ENCODE measurements at regions not wholly inside any gene's neighbourhood (a gene's known extent, or its start where the extent isn't known, plus 50 kb on each side); places are given as distances from the start of the nearest gene placed in this dataset.
"Not testable (repeated sequence)": the region's sequence is repeated elsewhere in the genome, so short reads cannot be mapped to it uniquely, and the experiment has no call there.

DNA sequence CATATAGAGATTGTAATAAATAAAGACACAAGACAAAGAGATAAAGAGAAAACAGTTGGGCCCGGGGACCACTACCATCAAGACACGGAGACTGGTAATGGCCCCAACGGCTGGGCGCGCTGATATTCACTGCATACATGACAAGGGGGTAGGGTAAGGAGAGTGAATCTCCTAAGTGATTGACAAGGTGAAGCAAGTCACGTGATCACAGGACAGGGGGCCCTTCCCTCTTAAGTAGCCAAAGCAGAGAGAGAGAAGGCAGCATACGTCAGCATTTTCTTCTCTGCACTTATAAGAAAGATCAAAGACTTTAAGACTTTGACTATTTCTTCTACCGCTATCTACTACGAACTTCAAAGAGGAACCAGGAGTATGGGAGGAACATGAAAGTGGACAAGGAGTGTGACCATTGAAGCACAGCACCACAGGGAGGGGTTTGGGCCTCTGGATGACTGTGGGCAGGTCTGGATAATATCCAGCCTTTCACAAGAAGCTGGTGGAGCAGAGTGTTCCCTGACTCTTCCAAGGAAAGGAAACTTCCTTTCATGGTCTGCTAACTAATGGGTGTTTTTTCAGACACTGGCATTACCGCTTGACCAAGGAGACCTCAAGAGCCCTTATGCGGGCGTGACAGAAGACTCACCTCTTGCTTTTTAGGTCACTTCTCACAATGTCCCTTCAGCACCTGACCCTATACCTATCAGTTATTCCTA, 75.6 kb downstream of the MRPL39 start:
- DNase-seq (ENCODE audit: low read depth in 4 of 4, low spot score in 1 of 4): not testable (repeated sequence)

DNA sequence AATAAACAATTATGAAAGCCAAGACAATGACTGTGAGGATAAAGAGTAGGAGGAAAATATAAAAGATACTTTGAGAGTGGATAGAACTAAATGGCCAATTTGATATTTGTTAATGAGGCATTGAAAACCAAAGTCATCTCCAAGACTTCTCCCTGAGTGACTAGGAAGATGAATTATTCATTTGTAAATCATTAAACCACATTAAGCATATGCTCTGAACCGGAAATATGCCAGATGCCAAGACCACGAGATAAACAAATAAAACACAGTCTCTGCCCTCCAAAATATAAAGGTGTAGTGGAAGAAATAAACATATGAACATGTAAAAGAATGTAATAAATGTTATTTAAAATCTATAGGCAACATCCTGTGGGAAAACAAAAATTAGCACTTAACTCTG, 78.8 kb downstream of the MRPL39 start:
- no peak for DNase-seq (ENCODE audit: low read depth in 4 of 4, low spot score in 1 of 4)

- DNase-seq (ENCODE audit: low read depth in 4 of 4, low spot score in 1 of 4): no peak
Measured at GRCh38 chr21:25518491-25518911, 88.8 kb downstream of the MRPL39 start.

GRCh38 chr21:25515484-25516405, 91.5 kb downstream of the MRPL39 start:
- no peak for DNase-seq (ENCODE audit: low read depth in 4 of 4, low spot score in 1 of 4)

DNA sequence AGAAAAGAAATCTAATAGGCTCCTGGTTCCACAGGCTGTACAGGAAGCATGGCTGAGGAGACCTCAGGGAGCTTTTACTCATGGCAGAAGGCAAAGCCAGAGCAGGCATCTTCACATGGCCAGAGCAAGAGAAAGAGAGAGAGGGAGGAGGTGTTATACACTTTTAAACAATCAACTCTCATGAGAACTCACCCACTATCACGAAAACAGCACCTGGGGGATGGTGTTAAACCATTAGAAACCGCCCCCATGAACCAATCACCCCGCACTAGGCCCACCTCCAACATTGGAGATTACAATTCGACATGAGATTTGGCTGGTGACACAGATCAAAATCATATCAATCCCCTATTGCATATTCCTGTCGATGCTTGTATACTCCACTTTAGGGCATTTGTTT, 93.5 kb downstream of the MRPL39 start:
- DNase-seq (ENCODE audit: low read depth in 4 of 4, low spot score in 1 of 4): no peak

DNA sequence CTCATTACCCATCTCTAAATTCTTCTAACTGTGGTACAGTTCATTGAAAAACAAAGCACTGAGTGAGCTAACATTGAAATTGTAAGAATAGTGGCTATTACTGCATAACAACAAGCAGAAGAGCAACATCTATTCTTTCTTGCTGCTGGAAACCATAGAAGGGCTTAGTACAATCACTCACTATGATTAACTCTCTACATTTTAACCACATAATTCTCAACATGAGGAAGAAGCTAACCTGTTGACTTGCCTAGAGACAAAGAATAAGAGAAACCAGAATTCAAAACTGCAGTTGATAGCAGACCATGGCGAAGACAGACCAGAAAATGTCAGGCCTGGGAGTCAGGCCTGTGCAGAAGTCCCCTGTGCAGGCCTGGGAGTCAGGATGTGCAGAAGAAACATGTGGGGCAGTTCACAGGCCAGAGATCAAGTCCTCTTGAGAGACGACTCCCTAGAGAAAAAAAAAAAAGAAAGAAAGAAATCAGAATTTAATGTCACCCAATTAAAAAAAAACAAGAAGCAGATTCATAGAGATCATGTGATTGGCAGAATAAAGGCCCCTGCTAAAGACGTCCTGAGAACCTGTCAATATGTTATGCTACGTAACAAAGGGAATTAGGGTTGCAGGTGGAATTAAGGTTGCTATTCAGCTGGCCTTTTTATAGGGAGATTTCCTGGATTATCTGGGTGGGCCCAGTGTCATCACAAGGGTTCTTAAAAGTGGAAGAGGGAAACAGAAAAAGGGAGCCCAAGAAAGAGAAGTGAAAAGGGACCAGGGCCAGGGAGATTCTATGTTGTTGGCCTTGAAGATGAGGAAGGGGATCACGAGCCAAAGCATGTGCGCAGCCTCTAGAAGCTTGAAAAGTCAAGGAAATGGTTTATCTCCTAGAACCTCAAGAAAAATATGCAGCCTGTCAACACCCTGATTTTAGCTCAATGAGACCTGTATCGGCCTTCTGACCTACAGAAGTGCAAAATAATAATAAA, 94.9 kb downstream of the MRPL39 start:
- DNase-seq (ENCODE audit: low read depth in 4 of 4, low spot score in 1 of 4): no peak

- DNase-seq (ENCODE audit: low read depth in 4 of 4, low spot score in 1 of 4): no peak
Measured at GRCh38 chr21:25509862-25510261, 97.4 kb downstream of the MRPL39 start.

- DNase-seq (ENCODE audit: low read depth in 4 of 4, low spot score in 1 of 4): no peak
Measured at GRCh38 chr21:25508364-25508763, 98.9 kb downstream of the MRPL39 start.

GRCh38 chr21:25507522-25507921, 99.8 kb downstream of the MRPL39 start:
- DNase-seq (ENCODE audit: low read depth in 4 of 4, low spot score in 1 of 4): no peak

GRCh38 chr21:25506887-25507286, 100.4 kb downstream of the MRPL39 start:
- no peak for DNase-seq (ENCODE audit: low read depth in 4 of 4, low spot score in 1 of 4)

DNA sequence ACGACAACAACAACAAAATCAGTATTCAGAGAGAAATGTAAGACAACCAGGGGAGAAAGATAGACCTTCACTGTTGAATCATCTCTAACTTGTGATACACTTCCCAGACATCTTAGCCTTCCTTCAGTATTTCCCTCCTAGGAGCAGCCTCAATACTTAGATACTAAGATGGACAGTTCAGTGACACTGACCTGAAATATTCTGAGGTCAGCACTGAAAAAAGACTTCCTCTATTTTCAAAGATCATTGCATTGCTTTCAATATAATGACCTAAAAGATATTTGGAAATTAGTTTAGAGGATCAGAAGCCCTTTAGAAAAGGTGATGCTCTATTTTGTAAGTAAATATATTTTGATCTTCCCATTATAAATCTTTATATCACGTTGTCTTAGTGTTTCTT, 101.0 kb downstream of the MRPL39 start:
- no peak for DNase-seq (ENCODE audit: low read depth in 4 of 4, low spot score in 1 of 4)

- no peak for DNase-seq (ENCODE audit: low read depth in 4 of 4, low spot score in 1 of 4)
Measured at GRCh38 chr21:25503981-25504380, 103.3 kb downstream of the MRPL39 start.

GRCh38 chr21:25501996-25502665, 105.2 kb downstream of the MRPL39 start:
- peak; percentile 34 to 55 (median 42) for DNase-seq (ENCODE audit: low read depth in 4 of 4, low spot score in 1 of 4)

DNA sequence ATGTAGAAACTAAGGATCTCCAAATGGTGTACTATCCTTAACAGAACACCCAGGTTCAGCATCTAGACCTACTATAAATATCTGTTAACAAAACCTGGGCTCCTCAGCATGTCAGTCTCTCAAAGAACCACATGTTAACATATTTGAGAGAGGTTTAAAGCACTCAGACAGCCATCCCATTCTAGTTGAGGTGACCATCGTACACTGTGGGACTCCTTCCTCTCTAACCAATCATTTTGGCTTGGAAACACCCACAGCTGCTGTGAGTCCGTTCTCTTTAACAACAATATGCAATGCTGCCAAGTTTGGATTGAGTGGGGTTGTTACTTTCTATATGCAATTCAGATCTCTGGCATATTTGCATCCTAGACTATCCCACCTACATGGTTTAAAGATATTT, 105.8 kb downstream of the MRPL39 start:
- no peak for DNase-seq (ENCODE audit: low read depth in 4 of 4, low spot score in 1 of 4)

DNA sequence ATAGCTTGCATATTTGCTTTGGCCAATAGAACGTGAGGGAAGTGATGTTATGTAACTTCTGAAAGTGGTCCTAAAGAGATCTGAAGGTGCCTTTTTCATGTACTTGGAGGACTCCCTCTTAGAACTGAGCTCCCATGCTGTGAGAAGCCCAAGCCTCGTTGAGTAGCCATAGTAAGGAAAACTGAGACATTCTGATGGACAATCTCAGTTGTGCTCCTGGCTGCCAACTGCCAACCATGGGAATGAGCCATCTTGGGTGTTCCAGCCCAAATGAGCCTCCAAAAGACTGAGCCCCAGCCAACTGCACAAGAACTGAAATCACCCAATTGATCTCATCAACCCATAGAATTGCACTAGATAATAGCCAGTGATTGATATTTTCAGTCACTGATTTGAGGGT, 106.7 kb downstream of the MRPL39 start:
- no peak for DNase-seq (ENCODE audit: low read depth in 4 of 4, low spot score in 1 of 4)

GRCh38 chr21:25496825-25497482, 110.3 kb downstream of the MRPL39 start:
- no peak for DNase-seq (ENCODE audit: low read depth in 4 of 4, low spot score in 1 of 4)

GRCh38 chr21:25494804-25495203, 112.5 kb downstream of the MRPL39 start:
- DNase-seq (ENCODE audit: low read depth in 4 of 4, low spot score in 1 of 4): no peak

DNA sequence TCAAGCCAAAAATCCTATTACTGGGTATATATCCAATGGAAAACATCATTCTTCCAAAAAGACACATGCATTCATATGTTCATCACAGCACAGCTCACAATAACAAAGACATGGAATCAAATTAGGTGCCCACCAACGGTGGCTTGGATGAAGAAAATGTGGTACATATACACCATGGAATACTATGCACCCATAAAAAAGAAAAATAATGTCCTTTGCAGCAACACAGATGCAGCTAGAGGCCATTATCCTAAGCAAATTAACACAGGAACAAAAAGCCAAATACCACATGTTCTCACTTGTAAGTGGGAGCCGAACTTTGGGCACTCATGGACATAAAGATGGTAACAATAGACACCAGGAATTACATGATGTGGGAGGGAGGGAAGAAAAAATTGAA, 113.6 kb downstream of the MRPL39 start:
- DNase-seq (ENCODE audit: low read depth in 4 of 4, low spot score in 1 of 4): no peak

- DNase-seq (ENCODE audit: low read depth in 4 of 4, low spot score in 1 of 4): no peak
Measured at GRCh38 chr21:25491267-25491666, 116.0 kb downstream of the MRPL39 start.

- DNase-seq (ENCODE audit: low read depth in 4 of 4, low spot score in 1 of 4): no peak
Measured at GRCh38 chr21:25490742-25491141, 116.5 kb downstream of the MRPL39 start.
